OCI-LY1 (cell line): ENCODE measurements at regions not wholly inside any gene's neighbourhood (a gene's known extent, or its start where the extent isn't known, plus 50 kb on each side); places are given as distances from the start of the nearest gene placed in this dataset.

Experiments
- H2AFZ ChIP-seq: fragments of 200-600 bp; sonication (generic), shearing (Covaris generic); 2 replicates; pipeline ENCODE4 v1.6.0; 2014; ENCODE audit warnings: antibody characterized with exemption, mild to moderate bottlenecking, low read length
- H3F3A ChIP-seq: fragments of 200-600 bp; sonication (generic), shearing (Covaris generic); 2 replicates; pipeline ENCODE4 v1.6.0; 2014; ENCODE audit warnings: mild to moderate bottlenecking, antibody characterized with exemption, low read length, moderate library complexity; ENCODE audit not compliant: insufficient read depth
- H3K27ac ChIP-seq: fragments of 200-600 bp; sonication (generic); 2 replicates; pipeline ENCODE4 v1.5.1; 2014; ENCODE audit warnings: low read length, mixed run types, mild to moderate bottlenecking, low read depth; ENCODE audit not compliant: poor library complexity, severe bottlenecking
- H3K27me3 ChIP-seq: fragments of 200-600 bp; sonication (generic); 2 replicates; pipeline ENCODE4 v1.6.0; 2014; ENCODE audit warnings: antibody characterized with exemption, mild to moderate bottlenecking, low read length, moderate library complexity; ENCODE audit not compliant: insufficient read depth
- H3K36me3 ChIP-seq: fragments of 200-600 bp; sonication (generic); 2 replicates; pipeline ENCODE4 v1.6.1; 2014; ENCODE audit warnings: mild to moderate bottlenecking, antibody characterized with exemption, low read length, moderate library complexity, mixed read lengths; ENCODE audit not compliant: insufficient read depth
- H3K4me1 ChIP-seq: fragments of 200-600 bp; sonication (generic); 2 replicates; pipeline ENCODE4 v1.5.1; 2014; ENCODE audit warnings: mild to moderate bottlenecking, low read length, moderate library complexity; ENCODE audit not compliant: insufficient read depth, severe bottlenecking
- H3K4me2 ChIP-seq: fragments of 200-600 bp; sonication (generic), shearing (Covaris generic); 2 replicates; pipeline ENCODE4 v1.6.1; 2014; ENCODE audit warnings: low read length
- H3K4me3 ChIP-seq: fragments of 200-600 bp; sonication (generic); 2 replicates; pipeline ENCODE4 v1.5.1; 2014; ENCODE audit warnings: low read length, low read depth, mild to moderate bottlenecking, mixed read lengths; ENCODE audit not compliant: poor library complexity, severe bottlenecking
- H3K79me2 ChIP-seq: fragments of 200-600 bp; shearing (Covaris generic); 2 replicates; pipeline ENCODE4 v1.6.1; 2016; ENCODE audit warnings: mixed run types, low read length, mixed read lengths; ENCODE audit not compliant: insufficient read depth
- H3K9ac ChIP-seq: fragments of 200-600 bp; sonication (generic), shearing (Covaris generic); 2 replicates; pipeline ENCODE4 v1.6.1; 2014; ENCODE audit warnings: mild to moderate bottlenecking, low read length, mixed read lengths
- H3K9me2 ChIP-seq: fragments of 200-600 bp; sonication (generic), shearing (Covaris generic); 2 replicates; pipeline ENCODE4 v1.6.1; 2014; ENCODE audit warnings: low read depth, mild to moderate bottlenecking, low read length, mixed read lengths
- H3K9me3 ChIP-seq: fragments of 200-600 bp; shearing (Covaris generic); 2 replicates; pipeline ENCODE4 v1.6.1; 2014; ENCODE audit warnings: low read length, mixed read lengths
- H4K20me1 ChIP-seq: fragments of 200-600 bp; sonication (generic), shearing (Covaris generic); 2 replicates; pipeline ENCODE4 v1.6.0; 2016; ENCODE audit warnings: mild to moderate bottlenecking, low read length; ENCODE audit not compliant: insufficient read depth
- EZH2 ChIP-seq: fragments of 200-600 bp; sonication (generic), shearing (Covaris generic); IDR thresholded peaks from 2 replicates; pipeline ENCODE4 v1.8.0; 2017; ENCODE audit warnings: borderline replicate concordance, mixed run types, mild to moderate bottlenecking, antibody characterized with exemption, low read length, moderate library complexity, mixed read lengths
- TF ChIP-seq, protein P1 (sequence below): fragments of 200-600 bp; sonication (generic), shearing (Covaris generic); IDR thresholded peaks from 2 replicates; pipeline ENCODE4 v1.5.1; 2017; ENCODE audit warnings: mild to moderate bottlenecking, antibody characterized with exemption, low read length, moderate library complexity, mixed read lengths

DNA sequence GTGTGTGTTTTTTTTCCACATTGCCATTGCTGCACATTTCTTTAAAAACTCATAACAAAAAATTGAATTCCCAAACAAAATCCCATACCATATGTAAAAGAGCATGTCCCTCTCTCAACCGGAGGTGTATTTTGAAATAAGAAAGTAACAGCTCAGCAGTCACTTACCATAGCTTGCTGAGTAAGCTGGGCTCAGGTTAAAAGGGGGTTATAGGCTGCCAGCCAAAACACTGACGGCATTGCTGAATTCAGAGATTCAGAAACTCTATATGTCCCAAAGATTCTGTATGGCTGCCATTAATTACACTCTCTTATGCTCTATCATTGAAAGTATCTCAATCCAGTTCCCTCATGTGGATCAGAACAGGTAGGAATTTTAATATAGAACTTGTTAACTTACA is 276.0 kb downstream of the FOXG1 start:
- H3K9me3 ChIP-seq = no peaks in the 10 kb centered on the region
- no peak overlapping the region for H3K4me3 ChIP-seq
- H2AFZ ChIP-seq = no peak overlapping the region
- no peaks in the 10 kb centered on the region for H3K9me2 ChIP-seq
- TF ChIP-seq, protein P1, sequence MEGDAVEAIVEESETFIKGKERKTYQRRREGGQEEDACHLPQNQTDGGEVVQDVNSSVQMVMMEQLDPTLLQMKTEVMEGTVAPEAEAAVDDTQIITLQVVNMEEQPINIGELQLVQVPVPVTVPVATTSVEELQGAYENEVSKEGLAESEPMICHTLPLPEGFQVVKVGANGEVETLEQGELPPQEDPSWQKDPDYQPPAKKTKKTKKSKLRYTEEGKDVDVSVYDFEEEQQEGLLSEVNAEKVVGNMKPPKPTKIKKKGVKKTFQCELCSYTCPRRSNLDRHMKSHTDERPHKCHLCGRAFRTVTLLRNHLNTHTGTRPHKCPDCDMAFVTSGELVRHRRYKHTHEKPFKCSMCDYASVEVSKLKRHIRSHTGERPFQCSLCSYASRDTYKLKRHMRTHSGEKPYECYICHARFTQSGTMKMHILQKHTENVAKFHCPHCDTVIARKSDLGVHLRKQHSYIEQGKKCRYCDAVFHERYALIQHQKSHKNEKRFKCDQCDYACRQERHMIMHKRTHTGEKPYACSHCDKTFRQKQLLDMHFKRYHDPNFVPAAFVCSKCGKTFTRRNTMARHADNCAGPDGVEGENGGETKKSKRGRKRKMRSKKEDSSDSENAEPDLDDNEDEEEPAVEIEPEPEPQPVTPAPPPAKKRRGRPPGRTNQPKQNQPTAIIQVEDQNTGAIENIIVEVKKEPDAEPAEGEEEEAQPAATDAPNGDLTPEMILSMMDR = no peak
- TF ChIP-seq EZH2 = no peak
- no peaks in the 10 kb centered on the region for H4K20me1 ChIP-seq
- no peaks in the 10 kb centered on the region for H3K27me3 ChIP-seq
- H3K36me3 ChIP-seq = no peaks in the 10 kb centered on the region
- no peaks in the 10 kb centered on the region for H3K79me2 ChIP-seq
- H3K27ac ChIP-seq = no peak overlapping the region
- no peak overlapping the region for H3K9ac ChIP-seq
- no peak overlapping the region for H3K4me2 ChIP-seq
- no peaks in the 10 kb centered on the region for H3K4me1 ChIP-seq
- no peaks in the 10 kb centered on the region for H3F3A ChIP-seq

DNA sequence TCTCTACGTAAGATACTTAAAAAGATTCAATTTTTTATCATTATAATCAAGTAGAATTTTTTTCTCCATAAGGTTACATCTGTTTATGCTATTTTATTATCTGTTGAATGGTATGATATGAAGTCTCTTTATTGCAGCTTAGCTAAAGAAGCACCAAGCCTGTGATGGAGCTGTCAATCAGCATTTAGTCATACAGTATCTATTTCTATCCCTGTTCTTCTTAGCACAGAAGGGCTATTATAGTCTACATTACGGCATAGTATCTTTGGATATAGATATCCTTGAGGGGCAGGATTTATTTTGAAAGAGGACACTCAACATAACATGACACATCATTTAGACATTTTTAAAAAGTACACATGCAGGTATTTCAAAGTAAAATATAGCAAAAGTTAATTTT is 277.1 kb downstream of the FOXG1 start:
- H3K4me3 ChIP-seq = no peak overlapping the region
- H2AFZ ChIP-seq = no peak overlapping the region
- no peaks in the 10 kb centered on the region for H3K4me1 ChIP-seq
- TF ChIP-seq, protein P1 = no peak
- H3F3A ChIP-seq = no peaks in the 10 kb centered on the region
- no peak overlapping the region for H3K9ac ChIP-seq
- H3K79me2 ChIP-seq = no peaks in the 10 kb centered on the region
- no peak overlapping the region for H3K27ac ChIP-seq
- no peaks in the 10 kb centered on the region for H3K9me3 ChIP-seq
- H3K9me2 ChIP-seq = no peaks in the 10 kb centered on the region
- H3K36me3 ChIP-seq = no peaks in the 10 kb centered on the region
- H3K27me3 ChIP-seq = no peaks in the 10 kb centered on the region
- H3K4me2 ChIP-seq = no peak overlapping the region
- H4K20me1 ChIP-seq = no peaks in the 10 kb centered on the region

DNA sequence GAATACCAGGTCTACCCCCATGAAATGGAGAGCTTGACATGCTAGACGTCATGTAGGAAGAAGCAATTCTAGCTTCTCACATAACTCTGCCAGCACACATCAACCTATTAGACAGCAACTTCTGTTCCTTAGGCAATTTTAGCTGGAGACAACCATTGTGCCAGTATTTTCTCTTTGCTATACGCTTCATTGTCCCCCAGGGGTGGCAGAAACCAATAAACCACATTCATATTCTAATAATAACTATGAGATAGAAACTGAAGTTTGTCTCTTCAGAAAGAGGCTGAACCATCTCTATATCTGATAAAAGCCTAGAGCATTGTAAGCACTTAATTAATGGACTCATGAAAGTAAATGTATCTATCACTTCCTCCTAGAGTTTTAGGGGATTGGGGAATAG is 278.6 kb downstream of the FOXG1 start:
- Histone ChIP-seq H3K36me3 (no peaks in the 10 kb centered on the region), H3K9me2 (no peaks in the 10 kb centered on the region), H3K9me3 (no peaks in the 10 kb centered on the region; the same call in 1 of the 2 replicates), H3K4me1 (no peaks in the 10 kb centered on the region), H3K9ac (no peak overlapping the region), H3K4me2 (no peak overlapping the region), H4K20me1 (no peaks in the 10 kb centered on the region), H3K27ac (no peak overlapping the region), H3K79me2 (no peaks in the 10 kb centered on the region), H2AFZ (no peak overlapping the region), H3K27me3 (no peaks in the 10 kb centered on the region), H3K4me3 (no peak overlapping the region), H3F3A (no peaks in the 10 kb centered on the region)
- TF ChIP-seq EZH2 = no peak
- TF ChIP-seq, protein P1 = no peak
